Vagina (tissue), 2 donors: ENCODE measurements at regions not wholly inside any gene's neighbourhood (a gene's known extent, or its start where the extent isn't known, plus 50 kb on each side); places are given as distances from the start of the nearest gene placed in this dataset.
"Not testable (repeated sequence)": the region's sequence is repeated elsewhere in the genome, so short reads cannot be mapped to it uniquely, and the experiment has no call there.

Experiments used
- DNase-seq, 2 donors: peaks; one replicate each; pipeline ENCODE4 v3.0.0-alpha.2; 2017; ENCODE audit errors: extremely low spot score in 2 of 2
- H3K27ac ChIP-seq: fragments of 200-600 bp; sonication (generic); one replicate; pipeline ENCODE4 v1.5.1; 2019
- H3K27me3 ChIP-seq: fragments of 200-600 bp; sonication (generic); one replicate; pipeline ENCODE4 v1.5.1; 2019
- H3K36me3 ChIP-seq, 2 donors: fragments of 200-600 bp; sonication (generic); one replicate each; pipeline ENCODE4 v1.5.1; 2017 to 2019
- H3K4me1 ChIP-seq: fragments of 200-600 bp; sonication (generic); one replicate; pipeline ENCODE4 v1.5.1; 2019
- H3K4me3 ChIP-seq, 2 donors: fragments of 200-600 bp; sonication (generic); 1 replicate in 1 of 2; 2 replicates in 1 of 2; pipeline ENCODE4 v1.5.1; 2016 to 2019
- H3K9me3 ChIP-seq: fragments of 200-600 bp; sonication (generic); one replicate; pipeline ENCODE4 v1.5.1; 2019
- POLR2A ChIP-seq, 2 donors: fragments of 450-650 bp; IDR thresholded peaks; one replicate each; pipeline ENCODE4 v1.6.1; 2017; ENCODE audit warnings: antibody characterized with exemption in 2 of 2, mild to moderate bottlenecking in 2 of 2, moderate library complexity in 2 of 2
- POLR2AphosphoS5 ChIP-seq, 2 donors: sonication (generic); formaldehyde crosslinking; IDR thresholded peaks; one replicate each; pipeline ENCODE4 v1.9.0; 2017; ENCODE audit warnings: antibody characterized with exemption in 2 of 2, mild to moderate bottlenecking in 2 of 2, low read depth in 1 of 2; ENCODE audit not compliant: insufficient read depth in 1 of 2
- intact Hi-C: fragments of 100-400 bp; cut with DNase I; formaldehyde crosslinking; loops from one replicate; pipeline ENCODE4 v1.15.1; 2023
- TF ChIP-seq, protein P1 (sequence below), 3 experiments: fragments of 450-650 bp in 2 of 3; fragments of 200-600 bp in 1 of 3; sonication (generic) in 1 of 3; IDR thresholded peaks; one replicate each; pipeline ENCODE4 v1.5.1; 2017 to 2019; ENCODE audit warnings: antibody characterized with exemption in 3 of 3, mild to moderate bottlenecking in 2 of 3, moderate library complexity in 2 of 3

DNA sequence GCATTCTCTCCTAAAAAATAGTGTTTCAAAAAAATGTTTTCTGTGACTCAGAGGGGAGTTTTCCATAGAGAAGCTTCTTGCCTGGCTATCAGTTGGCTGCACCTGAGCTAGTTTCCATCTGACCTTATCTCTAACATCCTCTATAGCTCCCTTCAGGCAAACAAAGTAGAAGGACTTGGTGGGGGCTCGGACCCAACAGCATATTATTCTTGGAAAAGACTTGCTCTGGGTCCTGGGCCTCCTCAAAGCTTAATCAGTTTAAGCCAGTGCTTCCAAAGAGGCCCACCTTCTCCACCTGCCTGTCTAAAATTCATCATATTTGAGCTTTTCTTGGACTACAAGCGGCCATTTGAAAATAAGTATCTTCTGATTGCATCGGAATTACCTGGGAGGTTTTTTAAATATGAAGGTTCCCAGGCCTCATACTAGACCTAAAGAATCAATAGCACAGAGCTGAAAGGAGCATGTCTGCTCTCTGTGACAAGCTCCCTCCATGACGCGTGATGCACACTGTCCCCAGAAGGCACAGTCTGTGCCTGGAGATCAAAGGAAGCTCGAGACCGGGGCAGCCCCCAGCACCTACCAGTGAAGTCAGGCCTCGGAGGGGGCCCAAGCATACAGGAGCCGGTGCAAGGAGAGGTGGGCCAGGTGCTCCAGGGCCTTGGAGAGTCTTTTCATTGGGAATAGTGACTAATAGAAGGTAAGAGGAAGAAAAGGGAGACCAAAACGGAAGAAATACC lies 80.6 kb upstream of the HIVEP1 start:
- Histone ChIP-seq H3K4me3 (no peak overlapping the region), H3K27me3 (no peaks in the 10 kb centered on the region), H3K36me3 (no peaks in the 10 kb centered on the region), H3K27ac (no peak overlapping the region), H3K4me1 (no peaks in the 10 kb centered on the region), H3K9me3 (no peaks in the 10 kb centered on the region)
- no peak for TF ChIP-seq POLR2A (IDR thresholded peaks at IDR 0.05)
- no peak for TF ChIP-seq POLR2AphosphoS5 (IDR thresholded peaks at IDR 0.05; ENCODE audit: insufficient read depth in 1 of 2, low read depth in 1 of 2)
- TF ChIP-seq, protein P1, sequence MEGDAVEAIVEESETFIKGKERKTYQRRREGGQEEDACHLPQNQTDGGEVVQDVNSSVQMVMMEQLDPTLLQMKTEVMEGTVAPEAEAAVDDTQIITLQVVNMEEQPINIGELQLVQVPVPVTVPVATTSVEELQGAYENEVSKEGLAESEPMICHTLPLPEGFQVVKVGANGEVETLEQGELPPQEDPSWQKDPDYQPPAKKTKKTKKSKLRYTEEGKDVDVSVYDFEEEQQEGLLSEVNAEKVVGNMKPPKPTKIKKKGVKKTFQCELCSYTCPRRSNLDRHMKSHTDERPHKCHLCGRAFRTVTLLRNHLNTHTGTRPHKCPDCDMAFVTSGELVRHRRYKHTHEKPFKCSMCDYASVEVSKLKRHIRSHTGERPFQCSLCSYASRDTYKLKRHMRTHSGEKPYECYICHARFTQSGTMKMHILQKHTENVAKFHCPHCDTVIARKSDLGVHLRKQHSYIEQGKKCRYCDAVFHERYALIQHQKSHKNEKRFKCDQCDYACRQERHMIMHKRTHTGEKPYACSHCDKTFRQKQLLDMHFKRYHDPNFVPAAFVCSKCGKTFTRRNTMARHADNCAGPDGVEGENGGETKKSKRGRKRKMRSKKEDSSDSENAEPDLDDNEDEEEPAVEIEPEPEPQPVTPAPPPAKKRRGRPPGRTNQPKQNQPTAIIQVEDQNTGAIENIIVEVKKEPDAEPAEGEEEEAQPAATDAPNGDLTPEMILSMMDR (IDR thresholded peaks at IDR 0.05): no peak
- intact Hi-C loops: no loop called here
- no peak for DNase-seq

DNA sequence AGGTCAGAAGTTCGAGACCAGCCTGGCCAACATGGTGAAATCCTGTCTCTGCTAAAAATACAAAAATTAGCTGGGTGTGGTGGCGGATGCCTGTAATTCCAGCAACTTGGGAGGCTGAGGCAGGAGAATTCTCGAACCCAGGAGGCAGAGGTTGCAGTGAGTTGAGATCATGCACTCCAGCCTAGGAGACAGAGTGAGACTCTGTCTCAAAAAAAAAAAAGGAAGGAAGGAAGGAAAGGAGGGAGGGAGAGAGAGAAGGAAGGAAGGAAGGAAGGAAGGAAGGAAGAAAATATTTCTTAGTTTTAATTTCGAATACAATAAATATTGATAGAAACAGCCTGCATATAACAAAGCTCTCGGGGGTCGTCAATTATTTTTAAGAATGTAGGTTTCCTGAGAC lies 81.3 kb upstream of the HIVEP1 start:
- H3K4me1 ChIP-seq, intact Hi-C loops, H3K4me3 ChIP-seq, H3K36me3 ChIP-seq, H3K27ac ChIP-seq, H3K9me3 ChIP-seq, DNase-seq, H3K27me3 ChIP-seq: not testable (repeated sequence)

GRCh38 chr6:11930240-11930639 lies 81.9 kb upstream of the HIVEP1 start:
- Histone ChIP-seq H3K27ac (no peak overlapping the region), H3K27me3 (no peaks in the 10 kb centered on the region), H3K9me3 (no peaks in the 10 kb centered on the region), H3K36me3 (no peaks in the 10 kb centered on the region), H3K4me3 (no peak overlapping the region), H3K4me1 (no peaks in the 10 kb centered on the region)
- TF ChIP-seq POLR2A (IDR thresholded peaks at IDR 0.05) (no peak), POLR2AphosphoS5 (IDR thresholded peaks at IDR 0.05; ENCODE audit: insufficient read depth in 1 of 2, low read depth in 1 of 2) (no peak)
- TF ChIP-seq, protein P1 (IDR thresholded peaks at IDR 0.05): no peak
- intact Hi-C loops: no loop called here
- DNase-seq: no peak

DNA sequence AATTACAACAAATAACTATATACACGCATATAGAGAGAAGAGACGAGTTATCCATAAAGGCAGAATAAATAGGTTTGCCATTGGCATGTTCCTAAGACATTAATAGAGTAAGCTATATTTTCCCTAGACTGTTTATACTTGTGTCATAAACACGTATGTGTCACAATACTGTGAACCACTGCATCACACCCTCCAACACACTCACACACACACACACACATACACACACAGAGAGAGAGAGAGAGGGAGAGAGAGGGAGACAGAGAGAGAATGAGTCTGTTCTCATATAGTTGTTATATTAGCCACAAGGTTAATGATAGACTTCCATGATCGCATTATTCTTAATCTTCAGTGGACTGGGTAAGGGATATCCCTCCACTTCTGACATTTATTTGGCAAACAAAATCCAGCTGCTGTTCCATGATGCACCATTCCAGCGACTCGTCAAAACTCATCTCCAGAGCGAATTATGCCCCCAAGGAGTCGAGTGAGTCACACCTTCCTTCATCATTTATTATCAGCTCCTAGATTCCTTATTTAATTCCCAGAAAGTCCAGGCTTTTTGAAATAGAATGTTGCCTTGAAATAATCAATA lies 82.8 kb upstream of the HIVEP1 start:
- Histone ChIP-seq H3K27ac (no peak overlapping the region), H3K4me3 (no peak overlapping the region), H3K9me3 (no peaks in the 10 kb centered on the region), H3K4me1 (no peaks in the 10 kb centered on the region), H3K27me3 (no peaks in the 10 kb centered on the region), H3K36me3 (no peaks in the 10 kb centered on the region)
- DNase-seq: no peak
- intact Hi-C loops: no loop called here
- TF ChIP-seq, protein P1 (IDR thresholded peaks at IDR 0.05): no peak
- TF ChIP-seq POLR2A (IDR thresholded peaks at IDR 0.05) (no peak), POLR2AphosphoS5 (IDR thresholded peaks at IDR 0.05; ENCODE audit: insufficient read depth in 1 of 2, low read depth in 1 of 2) (no peak)

DNA sequence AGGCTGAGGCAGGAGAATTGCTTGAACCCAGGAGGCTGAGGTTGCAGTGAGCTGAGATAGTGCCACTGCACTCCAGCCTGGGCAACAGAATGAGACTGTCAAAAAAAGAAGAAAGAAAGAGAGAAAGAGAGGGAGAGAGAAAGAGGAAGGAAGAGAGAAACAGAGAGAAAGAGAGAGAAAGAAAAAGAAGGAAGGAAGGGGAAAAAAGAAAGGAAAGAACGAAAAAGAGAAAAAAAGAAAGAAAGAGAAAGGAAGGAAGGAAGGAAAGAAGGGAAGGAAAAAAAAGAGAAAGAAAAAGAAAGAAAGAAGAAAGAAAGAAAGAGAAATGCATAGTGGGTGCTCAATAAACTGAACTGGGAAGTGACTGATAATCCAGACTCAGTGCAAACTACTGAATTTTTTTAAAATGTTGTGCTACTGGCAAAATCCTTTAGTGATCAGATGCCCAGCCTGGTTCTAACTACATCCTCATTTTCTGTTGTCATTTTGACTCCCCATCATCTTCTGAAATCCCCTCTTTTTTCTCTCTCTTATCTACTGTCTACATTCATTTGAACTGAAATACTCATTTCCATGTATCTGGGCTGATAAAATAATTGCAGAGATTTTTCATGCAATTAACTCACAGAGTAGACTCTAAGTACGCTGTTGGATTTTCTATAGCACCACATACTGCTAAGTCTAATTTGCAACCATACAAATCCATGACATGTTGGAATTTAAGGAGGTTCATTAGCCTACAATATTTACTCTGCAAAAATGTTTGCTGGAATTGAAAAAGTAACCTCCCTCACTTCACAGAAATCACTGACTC lies 85.3 kb upstream of the HIVEP1 start:
- intact Hi-C loops: no loop called here
- no peak overlapping the region for H3K27ac ChIP-seq

More for the DNA sequence above, 85.3 kb upstream of the HIVEP1 start:
- no peaks in the 10 kb centered on the region for H3K9me3 ChIP-seq
- H3K4me3 ChIP-seq: no peak overlapping the region
- H3K4me1 ChIP-seq: peaks cover 5% of the 10 kb centered on the region
- no peak for DNase-seq
- H3K36me3 ChIP-seq: no peaks in the 10 kb centered on the region
- TF ChIP-seq, protein P1 (IDR thresholded peaks at IDR 0.05): no peak
- TF ChIP-seq POLR2A (IDR thresholded peaks at IDR 0.05) (no peak), POLR2AphosphoS5 (IDR thresholded peaks at IDR 0.05; ENCODE audit: insufficient read depth in 1 of 2, low read depth in 1 of 2) (no peak)
- no peaks in the 10 kb centered on the region for H3K27me3 ChIP-seq
